OCI-LY1 (cell line): ENCODE measurements at regions not wholly inside any gene's neighbourhood (a gene's known extent, or its start where the extent isn't known, plus 50 kb on each side); places are given as distances from the start of the nearest gene placed in this dataset.

Experiments
- H2AFZ ChIP-seq: fragments of 200-600 bp; sonication (generic), shearing (Covaris generic); 2 replicates; pipeline ENCODE4 v1.6.0; 2014; ENCODE audit warnings: antibody characterized with exemption, mild to moderate bottlenecking, low read length
- H3F3A ChIP-seq: fragments of 200-600 bp; sonication (generic), shearing (Covaris generic); 2 replicates; pipeline ENCODE4 v1.6.0; 2014; ENCODE audit warnings: mild to moderate bottlenecking, antibody characterized with exemption, low read length, moderate library complexity; ENCODE audit not compliant: insufficient read depth
- H3K27ac ChIP-seq: fragments of 200-600 bp; sonication (generic); 2 replicates; pipeline ENCODE4 v1.5.1; 2014; ENCODE audit warnings: low read length, mixed run types, mild to moderate bottlenecking, low read depth; ENCODE audit not compliant: poor library complexity, severe bottlenecking
- H3K27me3 ChIP-seq: fragments of 200-600 bp; sonication (generic); 2 replicates; pipeline ENCODE4 v1.6.0; 2014; ENCODE audit warnings: antibody characterized with exemption, mild to moderate bottlenecking, low read length, moderate library complexity; ENCODE audit not compliant: insufficient read depth
- H3K36me3 ChIP-seq: fragments of 200-600 bp; sonication (generic); 2 replicates; pipeline ENCODE4 v1.6.1; 2014; ENCODE audit warnings: mild to moderate bottlenecking, antibody characterized with exemption, low read length, moderate library complexity, mixed read lengths; ENCODE audit not compliant: insufficient read depth
- H3K4me1 ChIP-seq: fragments of 200-600 bp; sonication (generic); 2 replicates; pipeline ENCODE4 v1.5.1; 2014; ENCODE audit warnings: mild to moderate bottlenecking, low read length, moderate library complexity; ENCODE audit not compliant: insufficient read depth, severe bottlenecking
- H3K4me2 ChIP-seq: fragments of 200-600 bp; sonication (generic), shearing (Covaris generic); 2 replicates; pipeline ENCODE4 v1.6.1; 2014; ENCODE audit warnings: low read length
- H3K4me3 ChIP-seq: fragments of 200-600 bp; sonication (generic); 2 replicates; pipeline ENCODE4 v1.5.1; 2014; ENCODE audit warnings: low read length, low read depth, mild to moderate bottlenecking, mixed read lengths; ENCODE audit not compliant: poor library complexity, severe bottlenecking
- H3K79me2 ChIP-seq: fragments of 200-600 bp; shearing (Covaris generic); 2 replicates; pipeline ENCODE4 v1.6.1; 2016; ENCODE audit warnings: mixed run types, low read length, mixed read lengths; ENCODE audit not compliant: insufficient read depth
- H3K9ac ChIP-seq: fragments of 200-600 bp; sonication (generic), shearing (Covaris generic); 2 replicates; pipeline ENCODE4 v1.6.1; 2014; ENCODE audit warnings: mild to moderate bottlenecking, low read length, mixed read lengths
- H3K9me2 ChIP-seq: fragments of 200-600 bp; sonication (generic), shearing (Covaris generic); 2 replicates; pipeline ENCODE4 v1.6.1; 2014; ENCODE audit warnings: low read depth, mild to moderate bottlenecking, low read length, mixed read lengths
- H3K9me3 ChIP-seq: fragments of 200-600 bp; shearing (Covaris generic); 2 replicates; pipeline ENCODE4 v1.6.1; 2014; ENCODE audit warnings: low read length, mixed read lengths
- H4K20me1 ChIP-seq: fragments of 200-600 bp; sonication (generic), shearing (Covaris generic); 2 replicates; pipeline ENCODE4 v1.6.0; 2016; ENCODE audit warnings: mild to moderate bottlenecking, low read length; ENCODE audit not compliant: insufficient read depth
- CTCF ChIP-seq: fragments of 200-600 bp; sonication (generic), shearing (Covaris generic); IDR thresholded peaks from 2 replicates; pipeline ENCODE4 v1.5.1; 2017; ENCODE audit warnings: mild to moderate bottlenecking, antibody characterized with exemption, low read length, moderate library complexity, mixed read lengths
- EZH2 ChIP-seq: fragments of 200-600 bp; sonication (generic), shearing (Covaris generic); IDR thresholded peaks from 2 replicates; pipeline ENCODE4 v1.8.0; 2017; ENCODE audit warnings: borderline replicate concordance, mixed run types, mild to moderate bottlenecking, antibody characterized with exemption, low read length, moderate library complexity, mixed read lengths

- no peak overlapping the region for H3K4me2 ChIP-seq
- H3K4me3 ChIP-seq: no peak overlapping the region
- no peak overlapping the region for H2AFZ ChIP-seq
- H3K9ac ChIP-seq: no peak overlapping the region
- no peak overlapping the region for H3K27ac ChIP-seq
- H3K27me3 ChIP-seq: no peaks in the 10 kb centered on the region; the same call in 1 of the 2 replicates
- no peaks in the 10 kb centered on the region for H4K20me1 ChIP-seq
- H3K9me3 ChIP-seq: no peaks in the 10 kb centered on the region
- H3K79me2 ChIP-seq: no peaks in the 10 kb centered on the region
- no peak for TF ChIP-seq CTCF
- TF ChIP-seq EZH2: no peak
- H3K4me1 ChIP-seq: no peaks in the 10 kb centered on the region
- H3K36me3 ChIP-seq: no peaks in the 10 kb centered on the region
- H3K9me2 ChIP-seq: no peaks in the 10 kb centered on the region
- no peaks in the 10 kb centered on the region for H3F3A ChIP-seq
These were observed 264.9 kb downstream of the UQCRFS1 start for GRCh38 chr19:28948026-28948425.

- H3F3A ChIP-seq: no peaks in the 10 kb centered on the region
- no peaks in the 10 kb centered on the region for H3K36me3 ChIP-seq
- H3K4me1 ChIP-seq: no peaks in the 10 kb centered on the region
- H3K9ac ChIP-seq: no peak overlapping the region
- H3K9me3 ChIP-seq: no peaks in the 10 kb centered on the region
- no peaks in the 10 kb centered on the region for H4K20me1 ChIP-seq
- no peaks in the 10 kb centered on the region; the same call in 1 of the 2 replicates for H3K27me3 ChIP-seq
- no peak overlapping the region for H3K4me3 ChIP-seq
- H3K4me2 ChIP-seq: no peak overlapping the region
- H3K27ac ChIP-seq: no peak overlapping the region
- no peak for TF ChIP-seq EZH2
- peak; percentile 47; the same call in 1 of the 2 replicates for TF ChIP-seq CTCF
- no peaks in the 10 kb centered on the region for H3K9me2 ChIP-seq
- H2AFZ ChIP-seq: no peak overlapping the region
- no peaks in the 10 kb centered on the region for H3K79me2 ChIP-seq
These were observed 269.3 kb downstream of the UQCRFS1 start for GRCh38 chr19:28943651-28944050.

GRCh38 chr19:28941833-28942232 lies 271.1 kb downstream of the UQCRFS1 start:
- Histone ChIP-seq H3K27me3 (no peaks in the 10 kb centered on the region; the same call in 1 of the 2 replicates), H4K20me1 (no peaks in the 10 kb centered on the region), H3F3A (no peaks in the 10 kb centered on the region), H3K9me2 (no peaks in the 10 kb centered on the region), H3K79me2 (no peaks in the 10 kb centered on the region), H3K27ac (no peak overlapping the region), H3K4me3 (no peak overlapping the region), H3K9me3 (no peaks in the 10 kb centered on the region), H3K36me3 (no peaks in the 10 kb centered on the region), H3K4me1 (no peaks in the 10 kb centered on the region), H3K4me2 (no peak overlapping the region), H3K9ac (no peak overlapping the region), H2AFZ (no peak overlapping the region)
- TF ChIP-seq CTCF (no peak), EZH2 (no peak)
